K562 (cell line): ENCODE measurements at regions not wholly inside any gene's neighbourhood (a gene's known extent, or its start where the extent isn't known, plus 50 kb on each side); places are given as distances from the start of the nearest gene placed in this dataset.

Experiments used
- ATAC-seq: fragments of 200-7000 bp; cut with Tn5 transposase; 3 replicates; pipeline ENCODE4 v1.9.1; 2020; ENCODE audit warnings: moderate library complexity
- BruUV-seq: library from RNA; stranded (reverse); fragments of 400-500 nt; replicated peaks from 2 replicates; lab custom pipeline; 2021; lab: Mats Ljungman, UMichigan
- CTCF ChIA-PET: fragments of 300-600 bp; formaldehyde crosslinking; extraction: SDS; loops from one replicate; lab custom pipeline; 2021; ENCODE audit warnings: low intra/inter-chr PET ratio; lab: Yijun Ruan, JAX
- POLR2A ChIA-PET: fragments of 300-600, 350-650 bp; sonication (Branson Sonifier 250); formaldehyde crosslinking; extraction: SDS; loops from one replicate; lab custom pipeline; 2021; ENCODE audit warnings: antibody characterized with exemption, inconsistent platforms; lab: Yijun Ruan, JAX
- DNase-seq, 4 experiments: peaks; one replicate each; pipeline versions ENCODE4 v3.0.0 to v3.0.0-alpha.2; 2011 to 2018; ENCODE audit warnings: low spot score in 3 of 4, mixed read lengths in 3 of 4; ENCODE audit errors: extremely low read depth in 1 of 4
- FAIRE-seq: peaks from 2 replicates; lab custom pipeline; 2011; peaks lifted over from hg19 to GRCh38; lab: Jason Lieb, UNC
- H2AFZ ChIP-seq: 2 replicates; pipeline ENCODE4 v1.6.0; 2011; ENCODE audit warnings: low read depth, low read length, control low read depth, inconsistent platforms
- H3K27ac ChIP-seq: fragments of 200-600 bp; 3 replicates; pipeline ENCODE4 v1.8.0; 2011; ENCODE audit warnings: low read depth, mild to moderate bottlenecking, control low read depth, inconsistent platforms, low read length, moderate library complexity, mixed read lengths; ENCODE audit errors: extremely low read depth
- H3K27me3 ChIP-seq, 2 experiments: fragments of 300-600 bp in 1 of 2; 2 replicates in 1 of 2; 3 replicates in 1 of 2; pipeline versions ENCODE4 v1.6.0 to v1.8.0; 2011; ENCODE audit warnings: inconsistent platforms in 2 of 2, low read length in 2 of 2, mild to moderate bottlenecking in 1 of 2, mixed read lengths in 1 of 2, moderate library complexity in 1 of 2; ENCODE audit not compliant: control insufficient read depth in 2 of 2, insufficient read depth in 2 of 2
- H3K36me3 ChIP-seq: fragments of 300-600 bp; 3 replicates; pipeline ENCODE4 v1.8.0; 2011; ENCODE audit warnings: mild to moderate bottlenecking, low read length, inconsistent platforms; ENCODE audit not compliant: control insufficient read depth, insufficient read depth
- H3K4me1 ChIP-seq, 2 experiments: fragments of 200-600 bp in 1 of 2; replicated peaks in 1 of 2; 2 replicates in 1 of 2; 3 replicates in 1 of 2; pipeline versions ENCODE4 v1.5.1 to v1.8.0; 2011; ENCODE audit warnings: inconsistent platforms in 2 of 2, low read length in 2 of 2, mild to moderate bottlenecking in 1 of 2, mixed read lengths in 1 of 2, moderate library complexity in 1 of 2; ENCODE audit not compliant: control insufficient read depth in 2 of 2, insufficient read depth in 2 of 2
- H3K4me2 ChIP-seq: 2 replicates; pipeline ENCODE4 v1.6.1; 2011; ENCODE audit warnings: low read length, control low read depth, inconsistent platforms, mixed read lengths; ENCODE audit not compliant: insufficient read depth
- H3K4me3 ChIP-seq: fragments of 200-600 bp; sonication (generic), shearing (Covaris generic); 2 replicates; pipeline ENCODE4 v1.5.1; 2016; ENCODE audit warnings: control low read depth, inconsistent platforms
- H3K79me2 ChIP-seq: fragments of 200-600 bp; 3 replicates; pipeline ENCODE4 v1.8.0; 2011; ENCODE audit warnings: low read length, inconsistent platforms; ENCODE audit not compliant: control insufficient read depth, insufficient read depth
- H3K9ac ChIP-seq, 2 experiments: 2 replicates each; pipeline versions ENCODE4 v1.6.0 to v1.6.1; 2011; ENCODE audit warnings: low read depth in 2 of 2, low read length in 2 of 2, control low read depth in 1 of 2, inconsistent platforms in 1 of 2, mild to moderate bottlenecking in 1 of 2, mixed read lengths in 1 of 2; ENCODE audit not compliant: insufficient read depth in 1 of 2
- H3K9me1 ChIP-seq: one replicate; pipeline ENCODE4 v1.6.0; 2011; ENCODE audit warnings: inconsistent platforms, mild to moderate bottlenecking, low read length, moderate library complexity; ENCODE audit not compliant: control insufficient read depth, insufficient read depth
- H3K9me3 ChIP-seq: replicated peaks from 2 replicates; pipeline ENCODE4 v1.5.1; 2011; ENCODE audit warnings: low read depth, low read length, inconsistent platforms; ENCODE audit not compliant: control insufficient read depth, insufficient read depth
- H4K20me1 ChIP-seq: replicated peaks from 2 replicates; pipeline ENCODE4 v1.6.1; 2011; ENCODE audit warnings: low read length, inconsistent platforms, mixed read lengths; ENCODE audit not compliant: control insufficient read depth, insufficient read depth
- CHD1 ChIP-seq: fragments of 200-600 bp; sonication (generic); IDR thresholded peaks from one replicate; pipeline ENCODE4 v1.6.1; 2012; ENCODE audit warnings: mild to moderate bottlenecking, moderate library complexity, low read length, inconsistent platforms
- CTBP1 ChIP-seq: fragments of 450-650 bp; IDR thresholded peaks from 2 replicates; pipeline ENCODE4 v1.6.1; 2016; ENCODE audit warnings: borderline replicate concordance
- ELF1 ChIP-seq: fragments of 200-800 bp; sonication (Bioruptor generic); IDR thresholded peaks from 2 replicates; pipeline ENCODE4 v1.6.1; 2016; ENCODE audit warnings: missing genetic modification characterization, missing compliant biosample characterization
- L3MBTL2 ChIP-seq: fragments of 450-650 bp; IDR thresholded peaks from 2 replicates; pipeline ENCODE4 v1.6.1; 2016; ENCODE audit warnings: mild to moderate bottlenecking, moderate library complexity
- NCOA1 ChIP-seq: fragments of 450-650 bp; IDR thresholded peaks from 2 replicates; pipeline ENCODE4 v1.6.1; 2016; ENCODE audit warnings: low read depth
- NFYB ChIP-seq: IDR thresholded peaks from 2 replicates; pipeline ENCODE4 v1.6.1; 2011; ENCODE audit warnings: mild to moderate bottlenecking, moderate library complexity; ENCODE audit not compliant: insufficient read length; ENCODE audit errors: extremely low read depth
- RFX5 ChIP-seq: IDR thresholded peaks from 2 replicates; pipeline ENCODE4 v1.6.1; 2011; ENCODE audit warnings: low read depth, mild to moderate bottlenecking, improper control_type of control experiment, low read length
- SIN3A ChIP-seq, 2 experiments: fragments of 150-350 bp in 1 of 2; IDR thresholded peaks; 2 replicates each; pipeline ENCODE4 v1.6.1; 2011 to 2016; ENCODE audit warnings: borderline replicate concordance in 2 of 2, low read depth in 2 of 2, low read length in 2 of 2, mild to moderate bottlenecking in 2 of 2, moderate library complexity in 2 of 2; ENCODE audit not compliant: control insufficient read depth in 1 of 2
- SRSF1 ChIP-seq: fragments of 200-400 bp; formaldehyde crosslinking; IDR thresholded peaks from 2 replicates; pipeline ENCODE4 v1.6.1; 2017; ENCODE audit warnings: mild to moderate bottlenecking, low read depth, low read length, moderate library complexity
- TFAP4 ChIP-seq: sonication (generic); formaldehyde crosslinking; IDR thresholded peaks from 2 replicates; pipeline ENCODE4 v1.8.0; 2022; ENCODE audit warnings: missing genetic modification reagents, mild to moderate bottlenecking, moderate library complexity, borderline replicate concordance
- ZNF551 ChIP-seq: fragments of 250-450 bp; sonication (Bioruptor Pico); IDR thresholded peaks from 2 replicates; pipeline ENCODE4 v1.5.0; 2021; ENCODE audit warnings: mild to moderate bottlenecking, moderate library complexity
- ZNF584 ChIP-seq: fragments of 200-800 bp; sonication (Bioruptor generic); IDR thresholded peaks from 2 replicates; pipeline ENCODE4 v1.6.1; 2016; ENCODE audit warnings: low read depth, mild to moderate bottlenecking, missing genetic modification characterization, missing compliant biosample characterization
- ZNF699 ChIP-seq: fragments of 250-450 bp; sonication (Bioruptor Pico); IDR thresholded peaks from 2 replicates; pipeline ENCODE4 v1.8.0; 2021; ENCODE audit warnings: mild to moderate bottlenecking, moderate library complexity; ENCODE audit not compliant: insufficient replicate concordance
- WGBS: fragments of 100-300 bp; shearing (Covaris generic); methylation state at CpG from one replicate; pipeline ENCODE4 v1.1.6; 2016; ENCODE audit warnings: low coverage, mixed read lengths; ENCODE audit not compliant: insufficient coverage; ENCODE audit errors: missing lambda C conversion rate; 5-methylcytosine and 5-hydroxymethylcytosine counted together
- in situ Hi-C: fragments of 300-500 bp; cut with MboI; formaldehyde crosslinking; loops from 4 replicates; pipeline ENCODE4 v1.15.0; 2018; ENCODE audit warnings: inconsistent platforms, mixed read lengths
- intact Hi-C: fragments of 100-400 bp; cut with micrococcal nuclease; formaldehyde crosslinking; loops from 2 replicates; pipeline ENCODE4 v1.14.2; 2022
- TF ChIP-seq, protein P1 (sequence below): sonication (generic); formaldehyde crosslinking; IDR thresholded peaks from 2 replicates; pipeline ENCODE4 v1.8.0; 2022; ENCODE audit warnings: mild to moderate bottlenecking, low read depth, missing genetic modification reagents

GRCh38 chr14:30445852-30446251 lies 113.1 kb upstream of the G2E3 start:
- FAIRE-seq = no peak
- WGBS = 66% methylated on average over 6 of the region's 6 CpGs
- H3K9me3 ChIP-seq = no peaks in the 10 kb centered on the region
- in situ Hi-C loops (no loop called here), intact Hi-C loops (no loop called here)
- H3K4me3 ChIP-seq = no peak overlapping the region
- ChIA-PET POLR2A (no interaction called here), CTCF (no interaction called here)
- no peak for DNase-seq
- no peak for ATAC-seq
- no peaks in the 10 kb centered on the region for H4K20me1 ChIP-seq
- H2AFZ ChIP-seq = no peak overlapping the region
- no peak for TF ChIP-seq NCOA1
- TF ChIP-seq SIN3A (IDR thresholded peaks at IDR 0.05; ENCODE audit: borderline replicate concordance in 2 of 2, control insufficient read depth in 1 of 2, low read depth in 2 of 2, low read length in 2 of 2) = no peak
- TF ChIP-seq ZNF584 (CRISPR knock-in tag) = no peak
- TF ChIP-seq, protein P1, sequence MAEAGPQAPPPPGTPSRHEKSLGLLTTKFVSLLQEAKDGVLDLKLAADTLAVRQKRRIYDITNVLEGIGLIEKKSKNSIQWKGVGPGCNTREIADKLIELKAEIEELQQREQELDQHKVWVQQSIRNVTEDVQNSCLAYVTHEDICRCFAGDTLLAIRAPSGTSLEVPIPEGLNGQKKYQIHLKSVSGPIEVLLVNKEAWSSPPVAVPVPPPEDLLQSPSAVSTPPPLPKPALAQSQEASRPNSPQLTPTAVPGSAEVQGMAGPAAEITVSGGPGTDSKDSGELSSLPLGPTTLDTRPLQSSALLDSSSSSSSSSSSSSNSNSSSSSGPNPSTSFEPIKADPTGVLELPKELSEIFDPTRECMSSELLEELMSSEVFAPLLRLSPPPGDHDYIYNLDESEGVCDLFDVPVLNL (CRISPR knock-in tag) = no peak
- no peak for TF ChIP-seq SRSF1
- no peak for TF ChIP-seq RFX5
- no peak for TF ChIP-seq CHD1
- no peak for TF ChIP-seq CTBP1
- no peak for TF ChIP-seq TFAP4
- TF ChIP-seq NFYB = no peak
- TF ChIP-seq ZNF699 (CRISPR knock-in tag) = no peak
- TF ChIP-seq L3MBTL2 = no peak
- TF ChIP-seq ZNF551 (CRISPR knock-in tag) = no peak
- no peak for TF ChIP-seq ELF1 (tag)
- H3K27ac ChIP-seq = no peak overlapping the region
- no peaks in the 10 kb centered on the region for H3K27me3 ChIP-seq
- no peak overlapping the region for H3K4me2 ChIP-seq
- H3K36me3 ChIP-seq = no peaks in the 10 kb centered on the region
- no peaks in the 10 kb centered on the region for H3K9me1 ChIP-seq
- no peak overlapping the region for H3K9ac ChIP-seq
- no peaks in the 10 kb centered on the region; the same call in 2 of the 3 replicates for H3K79me2 ChIP-seq
- no peaks in the 10 kb centered on the region; a peak in 1 of 5 replicates for H3K4me1 ChIP-seq
- no TSS peak for BruUV-seq
